GM12874 (cell line): ENCODE measurements at regions not wholly inside any gene's neighbourhood (a gene's known extent, or its start where the extent isn't known, plus 50 kb on each side); places are given as distances from the start of the nearest gene placed in this dataset.

Experiments used
- TF ChIP-seq, protein P1 (sequence below): IDR thresholded peaks from 2 replicates; pipeline ENCODE4 v1.5.1; 2011; ENCODE audit warnings: low read depth, mild to moderate bottlenecking, control low read depth, low read length, moderate library complexity; ENCODE audit not compliant: insufficient read depth

DNA sequence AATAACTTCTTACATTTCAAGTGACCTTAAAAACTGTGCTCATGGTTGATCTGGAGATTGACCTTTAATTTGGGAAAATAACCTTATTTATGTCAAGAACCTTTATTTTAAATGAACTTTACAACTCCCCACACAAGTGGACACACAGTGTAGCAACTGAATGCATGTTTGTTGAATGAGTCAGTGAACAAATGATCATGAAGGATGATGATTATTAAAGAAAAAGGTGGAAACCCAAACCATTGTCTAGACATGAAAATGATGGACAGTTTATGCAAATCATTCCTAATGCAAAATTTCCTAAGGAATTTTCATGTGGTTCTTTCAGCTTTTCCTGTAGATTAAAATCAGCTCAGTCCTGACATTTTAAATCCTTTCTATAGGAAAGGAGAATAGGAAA lies 439.8 kb upstream of the RUNX1 start:
- TF ChIP-seq, protein P1, sequence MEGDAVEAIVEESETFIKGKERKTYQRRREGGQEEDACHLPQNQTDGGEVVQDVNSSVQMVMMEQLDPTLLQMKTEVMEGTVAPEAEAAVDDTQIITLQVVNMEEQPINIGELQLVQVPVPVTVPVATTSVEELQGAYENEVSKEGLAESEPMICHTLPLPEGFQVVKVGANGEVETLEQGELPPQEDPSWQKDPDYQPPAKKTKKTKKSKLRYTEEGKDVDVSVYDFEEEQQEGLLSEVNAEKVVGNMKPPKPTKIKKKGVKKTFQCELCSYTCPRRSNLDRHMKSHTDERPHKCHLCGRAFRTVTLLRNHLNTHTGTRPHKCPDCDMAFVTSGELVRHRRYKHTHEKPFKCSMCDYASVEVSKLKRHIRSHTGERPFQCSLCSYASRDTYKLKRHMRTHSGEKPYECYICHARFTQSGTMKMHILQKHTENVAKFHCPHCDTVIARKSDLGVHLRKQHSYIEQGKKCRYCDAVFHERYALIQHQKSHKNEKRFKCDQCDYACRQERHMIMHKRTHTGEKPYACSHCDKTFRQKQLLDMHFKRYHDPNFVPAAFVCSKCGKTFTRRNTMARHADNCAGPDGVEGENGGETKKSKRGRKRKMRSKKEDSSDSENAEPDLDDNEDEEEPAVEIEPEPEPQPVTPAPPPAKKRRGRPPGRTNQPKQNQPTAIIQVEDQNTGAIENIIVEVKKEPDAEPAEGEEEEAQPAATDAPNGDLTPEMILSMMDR: no peak

DNA sequence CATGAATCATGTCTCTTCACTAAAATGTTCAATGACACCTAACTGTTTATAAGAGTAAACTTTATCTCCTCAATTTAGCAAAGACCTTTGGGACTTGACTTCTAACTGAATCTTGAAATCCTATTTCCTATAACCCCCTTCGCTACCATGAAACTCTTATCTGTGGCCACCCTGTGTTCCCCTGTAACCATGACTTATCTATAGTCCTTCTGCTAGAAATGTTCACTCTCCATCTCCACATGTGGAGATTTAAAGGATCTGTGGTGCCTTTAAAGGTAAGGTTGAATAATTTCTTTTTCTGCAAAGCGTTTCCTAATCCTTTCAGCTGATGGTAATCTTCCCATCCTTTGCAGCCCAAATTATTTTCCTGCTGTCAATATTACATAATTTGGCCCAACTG lies 436.3 kb upstream of the RUNX1 start:
- TF ChIP-seq, protein P1: no peak

DNA sequence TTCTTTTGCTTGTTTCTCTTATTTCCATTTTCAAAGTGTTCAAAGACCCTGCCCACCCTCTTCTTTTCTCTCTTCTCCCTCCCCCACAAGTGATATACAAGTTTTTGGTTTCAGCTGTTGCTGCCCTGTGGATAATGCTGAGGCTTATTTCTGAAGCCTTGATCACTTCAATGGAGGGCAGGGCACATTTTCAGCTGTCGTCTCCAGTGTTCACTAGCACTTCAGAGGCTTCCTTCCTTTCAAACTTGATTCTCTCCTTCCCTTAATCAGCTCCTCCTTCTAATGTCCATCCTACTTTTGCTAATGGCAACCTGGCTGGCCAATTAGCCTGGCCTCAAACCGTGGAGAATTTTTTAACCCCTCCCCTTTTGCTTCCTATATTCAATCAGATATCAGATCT lies 435.7 kb upstream of the RUNX1 start:
- TF ChIP-seq, protein P1: no peak

DNA sequence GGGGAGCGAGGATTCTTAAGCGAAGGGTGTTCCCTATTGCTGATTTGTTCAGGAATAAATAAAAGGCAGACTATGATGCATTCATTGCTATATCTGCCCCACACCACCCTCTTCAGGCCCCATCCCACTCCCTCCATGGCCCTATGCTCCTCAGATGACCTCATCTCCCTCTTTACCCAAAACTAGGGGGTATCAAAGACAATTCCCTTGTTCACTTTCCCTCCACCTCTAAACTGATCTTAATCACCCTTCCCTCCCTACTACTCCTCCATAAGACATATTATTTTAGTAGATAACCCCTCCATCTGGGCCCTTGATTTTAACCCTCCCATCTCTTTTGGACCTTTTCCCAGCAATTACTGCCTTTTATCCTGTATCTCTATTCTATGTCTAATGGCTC lies 434.9 kb upstream of the RUNX1 start:
- TF ChIP-seq, protein P1: no peak

DNA sequence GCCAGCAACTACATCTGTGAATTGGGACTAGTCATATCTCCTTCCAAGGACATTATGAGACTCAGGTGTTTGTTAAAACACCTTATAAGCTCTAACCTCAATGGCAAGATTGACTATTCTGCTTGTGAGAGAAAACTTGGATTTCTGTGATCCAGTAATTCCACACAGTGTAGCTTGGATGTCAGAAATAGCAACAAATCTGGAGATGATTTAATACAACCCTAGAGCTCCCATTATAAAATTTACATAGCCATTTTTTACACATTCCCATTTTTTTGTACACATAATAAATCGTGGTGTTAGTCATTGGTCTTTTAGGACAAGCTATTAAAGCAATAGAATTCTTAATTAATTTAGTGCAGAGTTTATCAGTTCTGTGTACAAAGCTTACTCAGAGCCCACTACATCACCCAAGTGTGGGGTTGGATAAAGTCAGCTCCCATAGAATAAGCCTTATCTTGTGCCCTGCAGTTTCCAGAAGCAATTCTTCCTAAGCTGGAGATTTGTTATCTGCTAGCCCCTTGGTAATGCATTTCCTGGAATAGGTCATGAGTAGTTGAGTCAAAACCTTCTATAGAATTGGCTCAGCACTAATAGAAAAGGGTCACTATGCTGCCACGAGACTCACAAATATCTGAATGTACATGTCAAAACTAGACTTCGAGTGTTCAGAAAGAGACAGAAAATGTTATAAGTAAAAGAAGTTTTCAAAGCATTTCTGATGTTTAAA lies 434.0 kb upstream of the RUNX1 start:
- TF ChIP-seq, protein P1: no peak

DNA sequence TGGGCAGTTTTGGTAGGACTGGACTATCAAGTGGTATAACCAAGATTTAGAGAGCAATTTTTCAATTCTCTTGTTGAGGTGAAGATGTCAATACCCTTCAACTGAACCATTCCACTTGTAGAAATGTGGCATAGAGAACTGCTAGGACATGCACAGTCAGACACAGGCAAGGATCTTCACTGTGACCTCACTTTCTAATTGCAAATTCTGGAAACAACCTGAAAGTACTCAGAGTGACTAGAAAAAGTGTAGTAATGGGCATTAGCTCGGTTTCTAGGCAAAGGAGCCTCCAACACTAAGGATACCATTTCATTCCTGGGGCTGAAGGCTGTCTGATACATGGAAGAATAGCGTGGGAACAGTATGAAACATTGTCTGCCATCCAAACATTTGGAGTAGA lies 433.0 kb upstream of the RUNX1 start:
- TF ChIP-seq, protein P1: no peak

DNA sequence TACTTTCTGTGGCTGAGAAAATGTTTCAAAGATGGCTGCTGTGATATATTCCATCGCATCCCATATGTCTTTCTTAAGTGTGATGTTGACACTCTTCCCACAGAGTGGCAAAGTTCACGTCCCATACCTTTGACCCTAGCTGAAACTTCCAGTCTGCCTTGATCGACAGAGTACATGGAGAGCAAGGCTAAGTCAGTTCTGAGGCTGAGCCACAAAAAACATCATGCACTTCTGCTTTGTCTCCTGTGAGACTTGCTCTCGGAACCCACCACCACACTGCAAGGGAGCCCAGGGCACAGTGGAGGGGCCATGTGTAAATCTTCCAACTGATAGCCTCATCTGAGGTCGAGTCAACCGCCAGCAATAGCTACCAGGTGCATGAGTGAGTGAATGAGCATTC lies 431.9 kb upstream of the RUNX1 start:
- TF ChIP-seq, protein P1: no peak

DNA sequence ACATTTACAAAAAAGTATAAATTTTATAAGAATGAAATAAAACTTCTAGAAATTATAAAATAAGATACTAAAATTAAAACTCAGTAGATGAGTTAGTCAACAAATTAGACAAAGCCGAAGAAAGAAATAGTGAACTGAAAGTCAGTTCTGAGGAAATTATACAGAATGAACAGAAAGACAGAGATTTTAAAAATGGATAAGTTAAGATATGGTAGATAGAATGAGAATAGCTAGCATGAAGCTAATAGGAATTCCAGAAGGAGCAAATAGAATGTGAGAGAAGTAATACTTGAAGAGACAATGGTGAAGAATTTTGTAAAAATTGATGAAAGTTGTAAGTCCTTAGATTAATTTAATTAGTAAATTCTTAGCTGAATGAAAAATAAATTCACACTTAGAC lies 430.4 kb upstream of the RUNX1 start:
- TF ChIP-seq, protein P1: no peak
